GM03348 (cell line): ENCODE measurements at regions not wholly inside any gene's neighbourhood (a gene's known extent, or its start where the extent isn't known, plus 50 kb on each side); places are given as distances from the start of the nearest gene placed in this dataset.

Experiments
- DNase-seq: peaks from one replicate; pipeline ENCODE4 v3.0.0; 2012; ENCODE audit warnings: low spot score

GRCh38 chr20:17787816-17788215 is 88.0 kb downstream of the BANF2 start:
- no peak for DNase-seq

GRCh38 chr20:17786221-17786718 is 86.5 kb downstream of the BANF2 start:
- peak; percentile 65 for DNase-seq
